ENCODE measurements at regions not wholly inside any gene's neighbourhood (a gene's known extent, or its start where the extent isn't known, plus 50 kb on each side); places are given as distances from the start of the nearest gene placed in this dataset.

- ChIA-PET CTCF (no interaction called here), POLR2A (no interaction called here)
- no peaks in the 10 kb centered on the region for H3K4me1 ChIP-seq (ENCODE audit: control insufficient read depth, extremely low read depth, insufficient read depth, low read length)
- no peak for FAIRE-seq
- no peaks in the 10 kb centered on the region for H3K9me1 ChIP-seq (replicated peaks; ENCODE audit: control insufficient read depth, extremely low read depth, insufficient read depth, low read length)
- no peak overlapping the region for H3K4me2 ChIP-seq (ENCODE audit: insufficient read depth, low read length)
- no peak overlapping the region for H3K4me3 ChIP-seq (replicated peaks in 1 of 3; ENCODE audit: insufficient read depth in 1 of 3, low read depth in 1 of 3, low read length in 3 of 3)
- no peak for DNase-seq (ENCODE audit: low read depth, low spot score)
- TF ChIP-seq JUN (IDR thresholded peaks at IDR 0.05; ENCODE audit: borderline replicate concordance, insufficient read depth, insufficient read length, low read depth) (no peak), FOS (IDR thresholded peaks at IDR 0.05; ENCODE audit: borderline replicate concordance, insufficient read depth, low read length) (no peak), POLR2AphosphoS5 (IDR thresholded peaks at IDR 0.05; ENCODE audit: insufficient read depth, low read depth, low read length) (no peak), POLR2A (IDR thresholded peaks at IDR 0.05; ENCODE audit: low read depth, low read length) (no peak), CTCF (IDR thresholded peaks at IDR 0.05; ENCODE audit: extremely low read depth in 1 of 2, insufficient read depth in 1 of 2, low read depth in 1 of 2, low read length in 2 of 2) (no peak), MYC (IDR thresholded peaks at IDR 0.05; ENCODE audit: low read depth, low read length) (no peak), MAX (IDR thresholded peaks at IDR 0.05; ENCODE audit: insufficient read depth, insufficient read length) (no peak), GATA2 (IDR thresholded peaks at IDR 0.05; ENCODE audit: insufficient read depth, insufficient read length, low read depth, low read length) (no peak), EZH2 (IDR thresholded peaks at IDR 0.05; ENCODE audit: borderline replicate concordance, low read depth, low read length, severe bottlenecking) (no peak)
- intact Hi-C loops (cut with micrococcal nuclease) (no loop called here), dilution Hi-C loops (cut with MboI; ENCODE audit: extremely low pct_ligation_motif_present, low sequenced_read_pairs) (no loop called here)
- no peak overlapping the region for H3K27ac ChIP-seq (ENCODE audit: insufficient read depth, low read depth, low read length)
- no peaks in the 10 kb centered on the region for H3K36me3 ChIP-seq (ENCODE audit: control insufficient read depth in 2 of 2, extremely low read depth in 1 of 2, insufficient read depth in 2 of 2, low read length in 2 of 2)
- no peaks in the 10 kb centered on the region for H4K20me1 ChIP-seq (replicated peaks; ENCODE audit: control insufficient read depth, extremely low read depth, insufficient read depth, low read length)
- no peak overlapping the region for H2AFZ ChIP-seq (ENCODE audit: low read depth, low read length)
- H3K9me3 ChIP-seq (replicated peaks; ENCODE audit: control insufficient read depth, insufficient read depth, low read length) = peaks cover 2% of the 10 kb centered on the region
- H3K27me3 ChIP-seq (ENCODE audit: control insufficient read depth in 2 of 2, insufficient read depth in 2 of 2, low read length in 2 of 2) = no peaks in the 10 kb centered on the region
- no TSS peak for BruUV-seq (replicated peaks)
- no peaks in the 10 kb centered on the region for H3K79me2 ChIP-seq (ENCODE audit: control insufficient read depth, insufficient read depth, low read length)
- no peak overlapping the region for H3K9ac ChIP-seq (replicated peaks; ENCODE audit: extremely low read depth, insufficient read depth, low read length)
These were observed 153.7 kb upstream of the MSX2 start for GRCh38 chr5:174570662-174571061.
